ENCODE measurements at regions not wholly inside any gene's neighbourhood (a gene's known extent, or its start where the extent isn't known, plus 50 kb on each side); places are given as distances from the start of the nearest gene placed in this dataset.
"Not testable (repeated sequence)": the region's sequence is repeated elsewhere in the genome, so short reads cannot be mapped to it uniquely, and the experiment has no call there.

DNA sequence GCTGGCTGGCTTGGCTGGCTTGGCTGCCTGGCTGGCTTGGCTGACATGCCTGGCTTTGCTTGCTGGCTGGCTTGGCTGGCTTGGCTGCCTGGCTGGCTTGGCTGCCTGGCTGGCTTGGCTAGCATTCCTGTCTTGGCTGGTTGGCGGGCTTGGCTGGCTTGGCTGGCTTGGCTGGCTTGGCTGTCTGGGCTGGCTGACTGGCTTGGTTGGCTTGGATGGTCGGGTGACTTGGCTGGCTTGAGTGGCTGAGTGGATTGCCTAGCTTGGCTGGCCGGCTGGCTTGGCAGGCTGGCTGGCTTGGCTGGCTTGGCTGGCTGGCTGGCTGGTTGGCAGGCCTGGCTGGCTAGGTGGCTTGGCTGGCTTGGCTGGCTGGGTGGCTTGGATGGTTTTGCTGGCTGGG is 2832.3 kb downstream of the RPIA start:
- not testable (repeated sequence) for H3K27ac ChIP-seq (ENCODE audit: low read length); H3K4me3 ChIP-seq (ENCODE audit: low read length); H3K36me3 ChIP-seq (ENCODE audit: control insufficient read depth, insufficient read depth, low read length); H3K27me3 ChIP-seq (ENCODE audit: control insufficient read depth, insufficient read depth, low read length); H3K4me1 ChIP-seq (ENCODE audit: control insufficient read depth, insufficient read depth, low read length); DNase-seq
- H3K9me3 ChIP-seq (ENCODE audit: control insufficient read depth, low read depth, low read length): peaks cover 39% of the 10 kb centered on the region
- no CpG with 5 or more reads among the region's 3 CpGs for WGBS (ENCODE audit: insufficient coverage, low lambda C conversion rate)

DNA sequence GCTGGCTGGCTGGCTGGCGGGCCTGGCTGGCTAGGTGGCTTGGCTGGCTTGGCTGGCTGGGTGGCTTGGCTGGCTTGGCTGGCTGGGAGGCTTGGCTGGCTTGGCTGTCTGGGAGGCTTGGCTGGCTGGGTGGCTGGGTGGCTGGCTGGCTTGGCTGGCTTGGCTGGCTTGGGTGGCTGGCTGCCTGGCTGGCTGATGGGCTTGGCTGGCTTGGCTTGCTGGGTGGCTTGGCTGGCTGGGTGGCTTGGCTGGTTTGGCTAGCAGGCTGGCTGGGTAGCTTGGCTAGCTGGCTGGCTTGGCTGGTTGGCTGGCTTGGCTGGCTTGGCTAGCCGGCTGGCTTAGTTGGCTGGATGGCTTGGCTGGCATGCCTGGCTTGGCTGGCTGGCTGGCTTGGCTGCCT is 2834.1 kb downstream of the RPIA start:
- not testable (repeated sequence) for H3K4me1 ChIP-seq (ENCODE audit: control insufficient read depth, insufficient read depth, low read length); DNase-seq; H3K36me3 ChIP-seq (ENCODE audit: control insufficient read depth, insufficient read depth, low read length); H3K27me3 ChIP-seq (ENCODE audit: control insufficient read depth, insufficient read depth, low read length); H3K27ac ChIP-seq (ENCODE audit: low read length); H3K4me3 ChIP-seq (ENCODE audit: low read length)
- H3K9me3 ChIP-seq (ENCODE audit: control insufficient read depth, low read depth, low read length): peaks cover 29% of the 10 kb centered on the region
- WGBS (ENCODE audit: insufficient coverage, low lambda C conversion rate): no CpG with 5 or more reads among the region's 2 CpGs

DNA sequence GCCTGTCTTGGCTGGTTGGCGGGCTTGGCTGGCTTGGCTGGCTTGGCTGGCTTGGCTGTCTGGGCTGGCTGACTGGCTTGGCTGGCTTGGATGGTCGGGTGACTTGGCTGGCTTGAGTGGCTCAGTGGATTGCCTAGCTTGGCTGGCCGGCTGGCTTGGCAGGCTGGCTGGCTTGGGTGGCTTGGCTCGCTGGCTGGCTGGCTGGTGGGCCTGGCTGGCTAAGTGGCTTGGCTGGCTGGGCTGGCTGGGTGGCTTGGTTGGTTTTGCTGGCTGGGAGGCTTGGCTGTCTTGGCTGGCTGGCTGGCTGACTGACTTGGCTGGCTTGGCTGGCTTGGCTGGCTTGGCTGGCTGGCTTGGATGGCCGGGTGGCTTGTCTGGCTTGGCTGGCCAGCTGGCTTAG is 2834.6 kb downstream of the RPIA start:
- not testable (repeated sequence) for H3K36me3 ChIP-seq (ENCODE audit: control insufficient read depth, insufficient read depth, low read length); H3K27me3 ChIP-seq (ENCODE audit: control insufficient read depth, insufficient read depth, low read length); H3K27ac ChIP-seq (ENCODE audit: low read length); H3K4me1 ChIP-seq (ENCODE audit: control insufficient read depth, insufficient read depth, low read length); H3K4me3 ChIP-seq (ENCODE audit: low read length); DNase-seq
- H3K9me3 ChIP-seq (ENCODE audit: control insufficient read depth, low read depth, low read length): peaks cover 29% of the 10 kb centered on the region
- WGBS (ENCODE audit: insufficient coverage, low lambda C conversion rate): no CpG with 5 or more reads among the region's 5 CpGs

DNA sequence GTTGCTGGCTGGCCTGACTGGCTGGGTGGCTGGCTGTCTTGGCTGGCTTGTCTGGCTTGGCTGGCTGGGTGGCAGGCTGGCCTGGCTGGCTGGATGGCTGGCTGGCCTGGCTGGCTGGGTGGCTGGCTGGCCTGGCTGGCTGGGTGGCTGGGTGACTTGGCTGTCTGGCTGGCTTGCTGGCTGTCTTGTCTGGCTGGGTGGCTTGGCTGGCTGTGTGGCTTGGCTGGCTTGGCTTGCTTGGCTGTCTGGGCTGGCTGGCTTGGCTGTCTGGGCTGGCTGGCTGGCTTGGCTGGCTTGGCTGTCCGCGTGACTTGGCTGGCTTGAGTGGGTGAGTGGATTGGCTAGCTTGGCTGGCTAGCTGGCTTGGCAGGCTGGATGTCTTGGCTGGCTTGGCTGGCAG is 2835.6 kb downstream of the RPIA start:
- not testable (repeated sequence) for H3K36me3 ChIP-seq (ENCODE audit: control insufficient read depth, insufficient read depth, low read length); DNase-seq; H3K4me1 ChIP-seq (ENCODE audit: control insufficient read depth, insufficient read depth, low read length); H3K27ac ChIP-seq (ENCODE audit: low read length); H3K27me3 ChIP-seq (ENCODE audit: control insufficient read depth, insufficient read depth, low read length); H3K4me3 ChIP-seq (ENCODE audit: low read length)
- H3K9me3 ChIP-seq (ENCODE audit: control insufficient read depth, low read depth, low read length): peaks cover 29% of the 10 kb centered on the region
- WGBS (ENCODE audit: insufficient coverage, low lambda C conversion rate): no CpG with 5 or more reads among the region's 2 CpGs

DNA sequence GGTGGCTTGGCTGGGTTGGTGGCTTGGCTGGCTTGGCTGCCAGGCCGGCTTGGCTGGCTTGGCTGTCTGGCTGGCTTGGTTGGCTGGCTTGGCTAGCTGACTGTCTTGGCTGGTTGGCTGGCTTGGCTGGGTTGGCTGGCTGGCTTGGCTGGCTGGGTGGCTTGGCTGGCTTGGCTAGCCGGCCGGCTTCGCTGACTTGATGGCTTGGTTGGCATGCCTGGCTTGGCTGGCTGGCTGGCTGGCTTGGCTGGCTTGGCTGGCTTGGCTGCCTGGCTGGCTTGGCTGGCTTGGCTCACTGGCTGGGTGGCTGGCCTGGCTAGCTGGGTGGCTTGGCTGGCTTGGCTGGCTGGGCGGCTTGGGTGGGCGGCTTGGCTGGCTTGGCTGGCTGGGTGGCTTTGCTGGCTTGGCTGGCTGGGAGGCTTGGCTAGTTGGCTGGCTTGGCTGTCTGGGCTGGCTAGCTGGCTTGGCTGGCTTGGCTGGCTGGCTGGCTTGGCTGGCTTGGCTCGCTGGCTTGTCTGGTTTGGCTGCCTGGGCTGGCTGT is 2836.1 kb downstream of the RPIA start:
- DNase-seq; H3K36me3 ChIP-seq (ENCODE audit: control insufficient read depth, insufficient read depth, low read length); H3K4me1 ChIP-seq (ENCODE audit: control insufficient read depth, insufficient read depth, low read length); H3K27me3 ChIP-seq (ENCODE audit: control insufficient read depth, insufficient read depth, low read length); H3K4me3 ChIP-seq (ENCODE audit: low read length); H3K27ac ChIP-seq (ENCODE audit: low read length): not testable (repeated sequence)
- H3K9me3 ChIP-seq (ENCODE audit: control insufficient read depth, low read depth, low read length): peaks cover 29% of the 10 kb centered on the region
- no CpG with 5 or more reads among the region's 7 CpGs for WGBS (ENCODE audit: insufficient coverage, low lambda C conversion rate)

DNA sequence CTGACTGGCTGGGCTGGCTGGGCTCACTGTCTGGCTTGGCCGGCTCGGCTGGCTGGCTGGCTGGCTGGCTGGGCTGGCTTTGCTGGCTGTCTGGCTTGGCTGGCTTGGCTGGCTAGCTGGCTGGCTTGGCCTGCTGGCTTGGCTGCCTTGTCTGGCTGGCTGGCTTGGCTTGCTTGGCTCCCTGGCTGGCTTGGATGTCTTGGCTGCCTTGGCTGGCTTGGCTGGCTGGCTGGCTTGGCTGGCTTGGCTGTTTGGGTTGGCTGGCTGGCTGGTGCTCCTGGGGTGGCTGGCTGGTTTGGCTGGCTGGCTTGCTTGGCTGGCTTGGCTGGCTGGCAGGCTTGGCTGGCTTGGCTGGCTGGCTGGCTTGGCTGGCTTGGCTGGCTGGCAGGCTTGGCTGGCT is 2836.9 kb downstream of the RPIA start:
- not testable (repeated sequence) for H3K27me3 ChIP-seq (ENCODE audit: control insufficient read depth, insufficient read depth, low read length); H3K27ac ChIP-seq (ENCODE audit: low read length); H3K36me3 ChIP-seq (ENCODE audit: control insufficient read depth, insufficient read depth, low read length); DNase-seq; H3K4me1 ChIP-seq (ENCODE audit: control insufficient read depth, insufficient read depth, low read length); H3K4me3 ChIP-seq (ENCODE audit: low read length)
- WGBS (ENCODE audit: insufficient coverage, low lambda C conversion rate): no CpG with 5 or more reads among the region's 2 CpGs
- H3K9me3 ChIP-seq (ENCODE audit: control insufficient read depth, low read depth, low read length): peaks cover 29% of the 10 kb centered on the region

DNA sequence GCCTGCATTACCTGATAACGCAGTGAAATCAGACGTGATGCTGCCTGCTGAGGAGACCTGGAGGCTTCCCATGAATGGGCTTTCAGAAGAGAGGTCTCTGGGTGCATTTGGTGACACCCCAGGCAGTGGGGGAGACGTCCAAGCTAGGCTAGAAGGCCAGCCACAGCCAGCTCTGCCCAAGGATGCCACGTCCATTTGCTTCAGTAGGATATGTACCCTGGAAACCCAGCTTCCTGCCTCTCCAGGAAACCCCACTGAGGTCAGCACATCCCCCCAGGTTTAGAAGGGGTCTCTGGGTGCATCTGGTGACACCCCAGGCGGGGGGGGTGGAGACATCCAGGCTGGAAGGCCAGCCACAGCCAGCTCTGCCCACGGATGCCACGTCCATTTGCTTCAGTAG is 2844.6 kb downstream of the RPIA start:
- WGBS (ENCODE audit: insufficient coverage, low lambda C conversion rate): no CpG with 5 or more reads among the region's 7 CpGs
- H3K4me1 ChIP-seq (ENCODE audit: control insufficient read depth, insufficient read depth, low read length); H3K9me3 ChIP-seq (ENCODE audit: control insufficient read depth, low read depth, low read length); H3K4me3 ChIP-seq (ENCODE audit: low read length); DNase-seq; H3K27me3 ChIP-seq (ENCODE audit: control insufficient read depth, insufficient read depth, low read length); H3K27ac ChIP-seq (ENCODE audit: low read length); H3K36me3 ChIP-seq (ENCODE audit: control insufficient read depth, insufficient read depth, low read length): not testable (repeated sequence)

DNA sequence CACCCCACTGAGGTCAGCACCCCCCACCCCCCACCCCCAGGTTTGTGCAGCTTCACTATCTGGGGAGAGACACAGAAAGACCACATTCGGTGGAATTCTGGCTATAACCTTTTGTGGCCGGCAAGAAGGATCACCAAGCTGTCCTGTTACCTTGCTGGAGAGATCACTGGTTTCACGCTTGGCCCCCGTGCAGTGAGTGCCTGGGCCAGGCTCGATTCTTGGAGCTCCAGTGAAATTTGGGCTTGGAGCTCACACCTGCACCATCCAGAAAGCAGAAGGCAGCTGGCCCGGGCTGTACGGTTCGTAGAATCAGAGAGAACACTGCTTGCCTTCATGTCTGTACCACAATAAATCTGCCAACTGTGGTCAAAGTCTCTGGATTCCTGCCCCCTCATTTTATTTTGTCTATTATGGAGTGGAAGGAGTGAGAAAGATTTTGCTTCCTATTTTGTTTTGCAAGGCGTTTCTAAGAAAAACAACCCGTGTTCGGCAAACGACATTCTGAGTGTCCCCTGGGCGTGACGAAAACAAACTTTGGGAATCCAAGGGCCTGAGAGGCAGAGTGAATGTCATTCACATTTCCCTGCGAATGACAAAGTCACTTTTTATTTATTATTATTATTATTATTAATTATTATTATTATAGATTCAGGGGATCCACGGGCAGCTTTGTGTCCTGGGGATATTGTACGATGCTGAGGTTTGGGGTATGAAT is 2845.2 kb downstream of the RPIA start:
- H3K27ac ChIP-seq (ENCODE audit: low read length); H3K36me3 ChIP-seq (ENCODE audit: control insufficient read depth, insufficient read depth, low read length); H3K4me3 ChIP-seq (ENCODE audit: low read length); H3K9me3 ChIP-seq (ENCODE audit: control insufficient read depth, low read depth, low read length); H3K4me1 ChIP-seq (ENCODE audit: control insufficient read depth, insufficient read depth, low read length); H3K27me3 ChIP-seq (ENCODE audit: control insufficient read depth, insufficient read depth, low read length); DNase-seq: not testable (repeated sequence)
- WGBS (ENCODE audit: insufficient coverage, low lambda C conversion rate): 85% methylated on average over 4 of the region's 17 CpGs

DNA sequence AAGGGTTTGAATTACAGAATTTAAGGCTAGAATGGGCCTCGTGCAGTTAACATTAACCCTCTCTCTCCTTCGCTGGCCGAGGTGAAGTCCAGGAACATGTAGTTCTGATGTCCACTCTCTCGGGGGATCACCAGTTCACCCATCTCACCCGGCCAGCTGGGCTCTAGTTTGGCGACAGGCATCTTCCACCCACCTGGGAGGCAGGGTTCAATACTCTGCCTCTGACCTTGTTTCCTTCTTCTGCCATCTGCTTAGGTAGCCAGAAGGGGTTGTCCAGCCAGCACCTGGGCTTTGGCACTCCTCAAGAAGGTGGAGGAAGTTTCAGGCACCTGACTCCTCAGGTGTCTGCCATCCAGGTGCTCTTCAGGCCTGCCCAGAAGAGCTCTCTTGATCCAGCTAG is 2857.8 kb downstream of the RPIA start:
- WGBS (ENCODE audit: insufficient coverage, low lambda C conversion rate): no CpG with 5 or more reads among the region's 6 CpGs
- not testable (repeated sequence) for H3K4me1 ChIP-seq (ENCODE audit: control insufficient read depth, insufficient read depth, low read length); DNase-seq; H3K4me3 ChIP-seq (ENCODE audit: low read length); H3K27me3 ChIP-seq (ENCODE audit: control insufficient read depth, insufficient read depth, low read length); H3K27ac ChIP-seq (ENCODE audit: low read length); H3K36me3 ChIP-seq (ENCODE audit: control insufficient read depth, insufficient read depth, low read length); H3K9me3 ChIP-seq (ENCODE audit: control insufficient read depth, low read depth, low read length)

DNA sequence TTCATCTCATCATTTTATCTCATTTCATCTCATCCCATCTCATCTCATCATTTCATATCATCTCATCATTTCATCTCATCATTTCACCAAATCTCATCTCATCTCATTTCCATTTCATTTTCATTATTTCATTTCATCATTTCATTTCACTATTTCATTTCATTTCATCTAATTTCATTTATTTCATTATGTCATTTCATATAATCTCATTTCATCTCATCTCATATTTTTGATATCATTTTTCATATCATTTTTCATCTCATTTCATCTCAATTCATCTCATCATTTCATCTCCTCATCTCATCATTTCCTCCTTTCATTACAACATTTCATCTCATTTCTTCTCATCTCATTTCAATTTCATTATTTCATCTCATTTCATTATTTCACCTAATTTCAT is 2866.8 kb downstream of the RPIA start:
- H3K36me3 ChIP-seq (ENCODE audit: control insufficient read depth, insufficient read depth, low read length); H3K27me3 ChIP-seq (ENCODE audit: control insufficient read depth, insufficient read depth, low read length); H3K4me1 ChIP-seq (ENCODE audit: control insufficient read depth, insufficient read depth, low read length); H3K4me3 ChIP-seq (ENCODE audit: low read length); H3K9me3 ChIP-seq (ENCODE audit: control insufficient read depth, low read depth, low read length); DNase-seq; H3K27ac ChIP-seq (ENCODE audit: low read length): not testable (repeated sequence)

DNA sequence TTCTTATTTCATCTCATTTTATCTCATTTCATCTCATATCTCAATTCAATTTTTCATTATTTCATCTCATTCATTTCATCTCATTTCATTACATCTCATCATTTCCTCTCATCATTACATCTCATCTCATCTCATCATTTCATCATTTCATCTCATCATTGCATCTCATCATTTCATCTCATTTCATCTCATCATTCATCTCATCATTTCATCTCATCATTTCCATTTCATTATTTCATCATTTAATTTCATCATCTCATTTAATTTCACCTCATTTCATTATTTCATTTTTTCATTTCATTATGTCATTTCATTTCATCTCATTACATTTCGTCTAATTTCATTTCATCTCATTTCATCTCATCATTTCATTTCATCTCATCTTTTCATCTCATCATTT is 2867.8 kb downstream of the RPIA start:
- H3K4me1 ChIP-seq (ENCODE audit: control insufficient read depth, insufficient read depth, low read length); H3K36me3 ChIP-seq (ENCODE audit: control insufficient read depth, insufficient read depth, low read length); H3K27ac ChIP-seq (ENCODE audit: low read length); H3K4me3 ChIP-seq (ENCODE audit: low read length); DNase-seq; H3K27me3 ChIP-seq (ENCODE audit: control insufficient read depth, insufficient read depth, low read length); H3K9me3 ChIP-seq (ENCODE audit: control insufficient read depth, low read depth, low read length): not testable (repeated sequence)
- WGBS (ENCODE audit: insufficient coverage, low lambda C conversion rate): no CpG with 5 or more reads among the region's 1 CpG
